ENCODE measurements at regions not wholly inside any gene's neighbourhood (a gene's known extent, or its start where the extent isn't known, plus 50 kb on each side); places are given as distances from the start of the nearest gene placed in this dataset.

DNA sequence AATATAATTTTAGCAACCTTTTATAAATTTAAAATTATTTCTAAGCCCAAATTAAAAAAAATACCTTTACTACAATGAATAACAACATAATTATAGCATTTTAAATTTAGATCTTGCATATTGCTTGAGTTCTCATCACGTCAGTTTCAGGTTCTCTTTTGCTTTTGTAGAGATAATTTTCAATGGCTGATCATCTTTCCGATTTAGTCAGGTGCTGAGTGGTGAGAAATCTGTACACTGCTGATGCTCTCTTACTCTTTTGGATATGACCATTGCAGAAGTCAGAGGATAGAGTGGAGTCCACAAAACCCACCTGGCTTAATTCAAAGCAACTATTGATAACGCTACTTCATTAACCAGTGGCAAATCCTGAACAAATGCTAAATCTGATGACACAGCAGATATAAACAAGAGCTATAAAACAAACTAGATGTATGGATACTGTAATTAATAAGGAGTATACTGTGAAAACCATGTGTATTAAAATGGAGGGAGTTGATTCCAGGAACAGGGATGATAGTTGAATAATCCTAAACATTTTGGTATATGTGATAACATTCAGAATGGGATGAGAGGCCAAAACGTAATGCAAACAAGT is 394.8 kb downstream of the CSNK1G3 start:
- TF ChIP-seq, protein P1, sequence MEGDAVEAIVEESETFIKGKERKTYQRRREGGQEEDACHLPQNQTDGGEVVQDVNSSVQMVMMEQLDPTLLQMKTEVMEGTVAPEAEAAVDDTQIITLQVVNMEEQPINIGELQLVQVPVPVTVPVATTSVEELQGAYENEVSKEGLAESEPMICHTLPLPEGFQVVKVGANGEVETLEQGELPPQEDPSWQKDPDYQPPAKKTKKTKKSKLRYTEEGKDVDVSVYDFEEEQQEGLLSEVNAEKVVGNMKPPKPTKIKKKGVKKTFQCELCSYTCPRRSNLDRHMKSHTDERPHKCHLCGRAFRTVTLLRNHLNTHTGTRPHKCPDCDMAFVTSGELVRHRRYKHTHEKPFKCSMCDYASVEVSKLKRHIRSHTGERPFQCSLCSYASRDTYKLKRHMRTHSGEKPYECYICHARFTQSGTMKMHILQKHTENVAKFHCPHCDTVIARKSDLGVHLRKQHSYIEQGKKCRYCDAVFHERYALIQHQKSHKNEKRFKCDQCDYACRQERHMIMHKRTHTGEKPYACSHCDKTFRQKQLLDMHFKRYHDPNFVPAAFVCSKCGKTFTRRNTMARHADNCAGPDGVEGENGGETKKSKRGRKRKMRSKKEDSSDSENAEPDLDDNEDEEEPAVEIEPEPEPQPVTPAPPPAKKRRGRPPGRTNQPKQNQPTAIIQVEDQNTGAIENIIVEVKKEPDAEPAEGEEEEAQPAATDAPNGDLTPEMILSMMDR (IDR thresholded peaks at IDR 0.05 in 4 of 5, conservative IDR thresholded peaks at IDR 0.05 in 1 of 5): no peak
- TF ChIP-seq POLR2A (IDR thresholded peaks at IDR 0.05): no peak

Data from gastrocnemius medialis (tissue), 4 donors.